Gastroesophageal sphincter (tissue), 3 donors: ENCODE measurements at regions not wholly inside any gene's neighbourhood (a gene's known extent, or its start where the extent isn't known, plus 50 kb on each side); places are given as distances from the start of the nearest gene placed in this dataset.

Experiments used
- EP300 ChIP-seq: sonication (generic); formaldehyde crosslinking; IDR thresholded peaks from one replicate; pipeline ENCODE4 v1.6.1; 2017; ENCODE audit warnings: antibody characterized with exemption, mild to moderate bottlenecking
- POLR2A ChIP-seq, 2 donors: fragments of 450-650 bp; IDR thresholded peaks; one replicate each; pipeline ENCODE4 v1.6.1; 2017; ENCODE audit warnings: antibody characterized with exemption in 2 of 2, mild to moderate bottlenecking in 2 of 2, moderate library complexity in 1 of 2
- POLR2AphosphoS5 ChIP-seq: sonication (generic); formaldehyde crosslinking; IDR thresholded peaks from one replicate; pipeline ENCODE4 v1.6.1; 2017; ENCODE audit warnings: antibody characterized with exemption
- TF ChIP-seq, protein P1 (sequence below), 4 experiments: fragments of 200-600 bp in 2 of 4; fragments of 450-650 bp in 2 of 4; sonication (generic) in 1 of 4; IDR thresholded peaks; one replicate each; pipeline ENCODE4 v1.5.1; 2017 to 2019; ENCODE audit warnings: antibody characterized with exemption in 4 of 4, mild to moderate bottlenecking in 2 of 4, moderate library complexity in 2 of 4

DNA sequence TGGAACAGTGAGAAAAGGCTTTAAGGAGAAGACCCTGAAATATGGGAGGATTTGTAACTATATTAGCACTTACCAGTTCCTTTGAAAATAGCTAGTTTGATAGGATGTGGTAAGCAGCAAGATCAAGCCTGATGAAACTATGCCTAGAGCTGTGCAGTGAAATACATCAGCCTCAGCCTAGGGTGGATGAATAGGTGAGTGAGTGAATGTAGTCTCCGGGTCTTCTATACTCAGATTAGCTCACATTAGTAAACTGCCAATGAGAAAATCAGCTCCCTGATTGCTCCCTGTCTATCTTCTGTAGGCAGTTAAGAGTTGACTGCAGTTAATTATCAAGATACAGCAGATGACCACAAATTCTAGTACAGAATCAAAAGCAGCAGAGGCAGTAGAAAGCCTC lies 89.6 kb downstream of the ELAPOR2 start:
- TF ChIP-seq, protein P1, sequence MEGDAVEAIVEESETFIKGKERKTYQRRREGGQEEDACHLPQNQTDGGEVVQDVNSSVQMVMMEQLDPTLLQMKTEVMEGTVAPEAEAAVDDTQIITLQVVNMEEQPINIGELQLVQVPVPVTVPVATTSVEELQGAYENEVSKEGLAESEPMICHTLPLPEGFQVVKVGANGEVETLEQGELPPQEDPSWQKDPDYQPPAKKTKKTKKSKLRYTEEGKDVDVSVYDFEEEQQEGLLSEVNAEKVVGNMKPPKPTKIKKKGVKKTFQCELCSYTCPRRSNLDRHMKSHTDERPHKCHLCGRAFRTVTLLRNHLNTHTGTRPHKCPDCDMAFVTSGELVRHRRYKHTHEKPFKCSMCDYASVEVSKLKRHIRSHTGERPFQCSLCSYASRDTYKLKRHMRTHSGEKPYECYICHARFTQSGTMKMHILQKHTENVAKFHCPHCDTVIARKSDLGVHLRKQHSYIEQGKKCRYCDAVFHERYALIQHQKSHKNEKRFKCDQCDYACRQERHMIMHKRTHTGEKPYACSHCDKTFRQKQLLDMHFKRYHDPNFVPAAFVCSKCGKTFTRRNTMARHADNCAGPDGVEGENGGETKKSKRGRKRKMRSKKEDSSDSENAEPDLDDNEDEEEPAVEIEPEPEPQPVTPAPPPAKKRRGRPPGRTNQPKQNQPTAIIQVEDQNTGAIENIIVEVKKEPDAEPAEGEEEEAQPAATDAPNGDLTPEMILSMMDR (IDR thresholded peaks at IDR 0.05), result no peak
- TF ChIP-seq POLR2A (IDR thresholded peaks at IDR 0.05) (no peak), POLR2AphosphoS5 (no peak), EP300 (no peak)
